HepG2 (cell line): ENCODE measurements at regions not wholly inside any gene's neighbourhood (a gene's known extent, or its start where the extent isn't known, plus 50 kb on each side); places are given as distances from the start of the nearest gene placed in this dataset.
A peak's percentile ranks its signal among the peaks of the same experiment; 100 is the strongest.

ENCODE experiments used
- ATAC-seq: fragments of 200-7000 bp; cut with Tn5 transposase; 3 replicates; pipeline ENCODE4 v1.9.1; 2020; ENCODE audit warnings: mild to moderate bottlenecking, moderate library complexity
- BruUV-seq: library from RNA; stranded (reverse); fragments of 400-500 nt; replicated peaks from 2 replicates; lab custom pipeline; 2021; lab: Mats Ljungman, UMichigan
- CTCF ChIA-PET: fragments of 300-600 bp; formaldehyde crosslinking; extraction: SDS; loops from one replicate; lab custom pipeline; 2021; ENCODE audit warnings: low total read pairs, inconsistent platforms, low intra/inter-chr PET ratio; lab: Yijun Ruan, JAX
- POLR2A ChIA-PET: fragments of 350-600 bp; sonication (Branson Sonifier 250); formaldehyde crosslinking; loops from one replicate; lab custom pipeline; 2020; ENCODE audit warnings: antibody characterized with exemption, inconsistent platforms; lab: Yijun Ruan, JAX
- DNase-seq: peaks from one replicate; pipeline ENCODE4 v3.0.0-alpha.2; 2015; ENCODE audit warnings: low spot score
- FAIRE-seq: peaks from 3 replicates; lab custom pipeline; 2011; peaks lifted over from hg19 to GRCh38; lab: Jason Lieb, UNC
- H2AFZ ChIP-seq: one replicate; pipeline ENCODE4 v1.6.1; 2011; ENCODE audit warnings: low read length, inconsistent platforms
- H3K27ac ChIP-seq: fragments of 300-600 bp; 3 replicates; pipeline ENCODE4 v1.8.0; 2011; ENCODE audit warnings: mixed run types, mild to moderate bottlenecking, mixed read lengths, low read length, inconsistent platforms; ENCODE audit not compliant: insufficient read depth; ENCODE audit errors: extremely low read length
- H3K27me3 ChIP-seq, 2 experiments: fragments of 200-600 bp in 1 of 2; 2 replicates in 1 of 2; 3 replicates in 1 of 2; pipeline versions ENCODE4 v1.6.0 to v1.8.0; 2011; ENCODE audit warnings: low read length in 2 of 2, mild to moderate bottlenecking in 2 of 2, moderate library complexity in 2 of 2, inconsistent platforms in 1 of 2; ENCODE audit not compliant: insufficient read depth in 2 of 2, control insufficient read depth in 1 of 2
- H3K36me3 ChIP-seq, 2 experiments: fragments of 200-600 bp in 1 of 2; replicated peaks in 1 of 2; 2 replicates in 1 of 2; 3 replicates in 1 of 2; pipeline versions ENCODE4 v1.5.1 to v1.8.0; 2011; ENCODE audit warnings: low read length in 2 of 2, inconsistent platforms in 1 of 2; ENCODE audit not compliant: insufficient read depth in 2 of 2, control insufficient read depth in 1 of 2
- H3K4me1 ChIP-seq: 2 replicates; pipeline ENCODE4 v1.5.1; 2012; ENCODE audit warnings: low read length, inconsistent platforms; ENCODE audit not compliant: insufficient read depth
- H3K4me2 ChIP-seq: 2 replicates; pipeline ENCODE4 v1.6.0; 2011; ENCODE audit warnings: low read depth, low read length, inconsistent platforms
- H3K4me3 ChIP-seq, 3 experiments: fragments of 200-600 bp in 1 of 3; sonication (generic), shearing (Covaris generic) in 1 of 3; replicated peaks in 1 of 3; 2 replicates each; pipeline ENCODE4 v1.5.1; 2011 to 2016; ENCODE audit warnings: low read length in 3 of 3, inconsistent platforms in 2 of 3, low read depth in 2 of 3, mild to moderate bottlenecking in 2 of 3, control low read depth in 1 of 3, mixed read lengths in 1 of 3; ENCODE audit not compliant: insufficient read depth in 1 of 3
- H3K79me2 ChIP-seq: one replicate; pipeline ENCODE4 v1.6.1; 2011; ENCODE audit warnings: low read length, inconsistent platforms; ENCODE audit not compliant: insufficient read depth
- H3K9ac ChIP-seq: 2 replicates; pipeline ENCODE4 v1.6.0; 2011; ENCODE audit warnings: mild to moderate bottlenecking, low read depth, low read length, inconsistent platforms; ENCODE audit not compliant: insufficient read depth
- H3K9me3 ChIP-seq: 2 replicates; pipeline ENCODE4 v1.5.1; 2012; ENCODE audit warnings: mild to moderate bottlenecking, low read length
- H4K20me1 ChIP-seq: 2 replicates; pipeline ENCODE4 v1.6.0; 2011; ENCODE audit warnings: inconsistent platforms, mild to moderate bottlenecking, low read length, moderate library complexity; ENCODE audit not compliant: insufficient read depth
- CAMTA2 ChIP-seq: sonication (generic); formaldehyde crosslinking; IDR thresholded peaks from 2 replicates; pipeline ENCODE4 v1.4.0; 2020; ENCODE audit warnings: mild to moderate bottlenecking, missing genetic modification reagents, borderline replicate concordance
- CREB1 ChIP-seq, 2 experiments: fragments of 450-650 bp in 1 of 2; IDR thresholded peaks; 2 replicates each; pipeline ENCODE4 v1.6.1; 2016 to 2017; ENCODE audit warnings: control low read depth in 1 of 2, mild to moderate bottlenecking in 1 of 2, missing compliant biosample characterization in 1 of 2, missing genetic modification characterization in 1 of 2
- DNMT3B ChIP-seq: conservative IDR thresholded peaks from 2 replicates; pipeline ENCODE4 v1.6.1; 2016; ENCODE audit warnings: missing biosample characterization, control low read depth
- FOXP1 ChIP-seq, 2 experiments: fragments of 450-650 bp in 1 of 2; IDR thresholded peaks; 2 replicates each; pipeline ENCODE4 v1.6.1; 2017 to 2018; ENCODE audit warnings: antibody characterized with exemption in 1 of 2
- HDAC2 ChIP-seq: sonication (generic); formaldehyde crosslinking; IDR thresholded peaks from 2 replicates; pipeline ENCODE4 v1.4.0; 2020; ENCODE audit warnings: missing genetic modification reagents
- HNRNPUL1 ChIP-seq: fragments of 200-400 bp; formaldehyde crosslinking; IDR thresholded peaks from 2 replicates; pipeline ENCODE4 v1.6.1; 2017; ENCODE audit warnings: low read depth, mild to moderate bottlenecking, low read length, moderate library complexity
- RARA ChIP-seq: IDR thresholded peaks from 2 replicates; pipeline ENCODE4 v1.6.1; 2016; ENCODE audit warnings: missing genetic modification reagents, missing compliant biosample characterization
- ZFP62 ChIP-seq: sonication (generic); formaldehyde crosslinking; IDR thresholded peaks from 2 replicates; pipeline ENCODE4 v1.4.0; 2020; ENCODE audit warnings: missing genetic modification reagents
- ZNF235 ChIP-seq: sonication (generic); formaldehyde crosslinking; IDR thresholded peaks from 2 replicates; pipeline ENCODE4 v1.8.1; 2023; ENCODE audit warnings: mild to moderate bottlenecking, missing genetic modification reagents, borderline replicate concordance
- WGBS: methylation state at CpG from one replicate; pipeline ENCODE4 v1.1.6; 2017; ENCODE audit warnings: low lambda C conversion rate; 5-methylcytosine and 5-hydroxymethylcytosine counted together
- in situ Hi-C: cut with HindIII; loops from 2 replicates; pipeline ENCODE4 v1.10.0; 2017; ENCODE audit warnings: low pct_unique_long_range_greater_than_20kb; ENCODE audit not compliant: extremely low pct_ligation_motif_present
- intact Hi-C: fragments of 100-400 bp; cut with micrococcal nuclease; formaldehyde crosslinking; loops from one replicate; pipeline ENCODE4 v1.10.0; 2022; ENCODE audit not compliant: unreplicated experiment
- TF ChIP-seq, protein P1 (sequence below): IDR thresholded peaks from 2 replicates; pipeline ENCODE4 v1.6.1; 2018; ENCODE audit warnings: missing genetic modification reagents
- TF ChIP-seq, protein P2 (sequence below): sonication (generic); formaldehyde crosslinking; IDR thresholded peaks from 2 replicates; pipeline ENCODE4 v1.4.0; 2020; ENCODE audit warnings: missing genetic modification reagents, low read depth, mild to moderate bottlenecking, borderline replicate concordance

DNA sequence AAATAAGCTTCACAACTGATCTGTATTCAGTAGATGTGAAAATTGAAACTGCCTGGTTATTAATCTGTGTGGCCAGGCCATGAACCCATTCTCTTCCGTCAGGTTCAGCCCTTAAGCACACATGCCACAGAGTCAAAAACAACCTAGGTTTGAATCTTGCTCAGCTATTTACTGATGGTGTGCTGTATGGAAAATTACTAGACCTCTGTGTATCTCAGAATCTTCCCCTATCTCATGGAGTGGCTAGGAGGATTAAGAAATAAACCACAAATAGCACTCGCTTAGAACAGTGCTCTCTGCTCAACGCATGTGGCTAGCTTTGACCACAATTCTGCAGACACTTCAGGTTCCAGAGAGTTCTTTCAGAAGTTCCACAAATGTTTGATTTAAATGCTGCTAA, 240.7 kb upstream of the PLEKHG7 start:
- Histone ChIP-seq H3K4me2 (no peak overlapping the region), H4K20me1 (no peaks in the 10 kb centered on the region), H3K4me1 (peaks cover 5% of the 10 kb centered on the region; the same call in 1 of the 2 replicates), H3K9me3 (no peaks in the 10 kb centered on the region)
- no TSS peak for BruUV-seq
- TF ChIP-seq, protein P1, sequence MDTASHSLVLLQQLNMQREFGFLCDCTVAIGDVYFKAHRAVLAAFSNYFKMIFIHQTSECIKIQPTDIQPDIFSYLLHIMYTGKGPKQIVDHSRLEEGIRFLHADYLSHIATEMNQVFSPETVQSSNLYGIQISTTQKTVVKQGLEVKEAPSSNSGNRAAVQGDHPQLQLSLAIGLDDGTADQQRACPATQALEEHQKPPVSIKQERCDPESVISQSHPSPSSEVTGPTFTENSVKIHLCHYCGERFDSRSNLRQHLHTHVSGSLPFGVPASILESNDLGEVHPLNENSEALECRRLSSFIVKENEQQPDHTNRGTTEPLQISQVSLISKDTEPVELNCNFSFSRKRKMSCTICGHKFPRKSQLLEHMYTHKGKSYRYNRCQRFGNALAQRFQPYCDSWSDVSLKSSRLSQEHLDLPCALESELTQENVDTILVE (CRISPR knock-in tag), result no peak
- TF ChIP-seq HNRNPUL1 (no peak), CAMTA2 (CRISPR knock-in tag) (no peak), RARA (CRISPR knock-in tag) (peak; percentile 26; the same call in 1 of the 2 replicates)
- TF ChIP-seq, all 625 proteins: peak for 1
- no peaks in the 10 kb centered on the region for H3K79me2 ChIP-seq
- 1% methylated on average over 3 of the region's 3 CpGs for WGBS
- ATAC-seq, result no peak
- POLR2A ChIA-PET, result no interaction called here
- H3K9ac ChIP-seq, result no peak overlapping the region
- in situ Hi-C loops (no loop called here), intact Hi-C loops (no loop called here)
- H3K27ac ChIP-seq, result no peak overlapping the region
- H2AFZ ChIP-seq, result no peak overlapping the region
- CTCF ChIA-PET, result no interaction called here
- peak; percentile 1 for DNase-seq
- no peak for FAIRE-seq
- no peaks in the 10 kb centered on the region for H3K27me3 ChIP-seq
- H3K4me3 ChIP-seq, result no peak overlapping the region
- no peaks in the 10 kb centered on the region for H3K36me3 ChIP-seq

DNA sequence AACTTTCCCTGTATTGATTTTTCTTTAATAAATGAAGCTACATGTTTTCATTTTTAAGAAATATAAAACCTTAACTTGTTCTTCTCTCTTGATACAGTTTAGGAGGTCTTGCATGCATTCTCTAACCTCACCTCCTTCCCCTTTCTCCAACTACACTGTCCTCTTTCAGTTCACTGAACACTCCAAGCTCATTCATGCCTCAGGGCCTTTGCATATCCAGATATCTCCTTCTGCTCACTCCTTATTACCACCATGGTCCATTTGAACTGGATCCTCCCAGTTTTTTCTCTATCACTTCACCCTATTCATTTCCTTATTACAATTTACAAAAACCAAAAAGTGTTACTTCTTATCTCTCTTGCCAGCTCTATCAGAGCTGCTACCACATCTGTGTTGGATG, 242.9 kb upstream of the PLEKHG7 start:
- no peak overlapping the region for H2AFZ ChIP-seq
- H3K27ac ChIP-seq, result no peak overlapping the region
- ATAC-seq (no peak), FAIRE-seq (no peak), DNase-seq (no peak)
- POLR2A ChIA-PET, result no interaction called here
- BruUV-seq, result no TSS peak
- H3K4me3 ChIP-seq, result no peak overlapping the region
- in situ Hi-C loops (no loop called here), intact Hi-C loops (no loop called here)
- no peak overlapping the region for H3K4me2 ChIP-seq
- no peak overlapping the region for H3K9ac ChIP-seq
- no peaks in the 10 kb centered on the region for H3K27me3 ChIP-seq
- H3K36me3 ChIP-seq, result no peaks in the 10 kb centered on the region
- H4K20me1 ChIP-seq, result no peaks in the 10 kb centered on the region
- no peak for TF ChIP-seq CREB1 (IDR thresholded peaks at IDR 0.05)
- no peak for TF ChIP-seq CREB1 (CRISPR knock-in tag; IDR thresholded peaks at IDR 0.05)
- no peak for TF ChIP-seq DNMT3B (CRISPR knock-in tag)
- TF ChIP-seq, protein P2, sequence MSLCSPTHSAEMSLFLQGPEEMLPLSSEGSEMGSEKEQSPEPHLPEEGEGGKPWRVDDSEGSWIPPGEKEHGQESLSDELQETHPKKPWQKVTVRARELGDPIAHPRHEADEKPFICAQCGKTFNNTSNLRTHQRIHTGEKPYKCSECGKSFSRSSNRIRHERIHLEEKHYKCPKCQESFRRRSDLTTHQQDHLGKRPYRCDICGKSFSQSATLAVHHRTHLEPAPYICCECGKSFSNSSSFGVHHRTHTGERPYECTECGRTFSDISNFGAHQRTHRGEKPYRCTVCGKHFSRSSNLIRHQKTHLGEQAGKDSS (CRISPR knock-in tag), result no peak
- TF ChIP-seq FOXP1 (IDR thresholded peaks at IDR 0.05), result no peak
- no peak for TF ChIP-seq FOXP1 (CRISPR knock-in tag; IDR thresholded peaks at IDR 0.05)
- TF ChIP-seq HDAC2 (CRISPR knock-in tag), result no peak
- no peak for TF ChIP-seq ZNF235 (CRISPR knock-in tag)
- TF ChIP-seq ZFP62 (CRISPR knock-in tag), result no peak
- CTCF ChIA-PET, result no interaction called here
- H3K79me2 ChIP-seq, result no peaks in the 10 kb centered on the region
- no peaks in the 10 kb centered on the region for H3K9me3 ChIP-seq
- H3K4me1 ChIP-seq, result peaks cover 5% of the 10 kb centered on the region; the same call in 1 of the 2 replicates
